Vagina (tissue), 2 donors: ENCODE measurements at regions not wholly inside any gene's neighbourhood (a gene's known extent, or its start where the extent isn't known, plus 50 kb on each side); places are given as distances from the start of the nearest gene placed in this dataset.

Experiments
- CTCF ChIP-seq, 3 experiments: fragments of 450-650 bp in 2 of 3; fragments of 200-600 bp in 1 of 3; sonication (generic) in 1 of 3; IDR thresholded peaks; one replicate each; pipeline ENCODE4 v1.5.1; 2017 to 2019; ENCODE audit warnings: antibody characterized with exemption in 3 of 3, mild to moderate bottlenecking in 2 of 3, moderate library complexity in 2 of 3
- POLR2A ChIP-seq, 2 donors: fragments of 450-650 bp; IDR thresholded peaks; one replicate each; pipeline ENCODE4 v1.6.1; 2017; ENCODE audit warnings: antibody characterized with exemption in 2 of 2, mild to moderate bottlenecking in 2 of 2, moderate library complexity in 2 of 2

GRCh38 chr1:80318108-80318507, 1311.6 kb upstream of the ADGRL4 start:
- TF ChIP-seq CTCF (IDR thresholded peaks at IDR 0.05): no peak
- no peak for TF ChIP-seq POLR2A (IDR thresholded peaks at IDR 0.05)
